Stimulated activated CD4-positive, alpha-beta T cell treated with anti-CD3 and anti-CD28 coated beads, Interleukin-2, amount 100 ng/mL, for 24 hours (primary cell): ENCODE measurements at regions not wholly inside any gene's neighbourhood (a gene's known extent, or its start where the extent isn't known, plus 50 kb on each side); places are given as distances from the start of the nearest gene placed in this dataset.

Experiments used
- DNase-seq, 2 donors: peaks; one replicate each; pipeline ENCODE4 v3.0.0-alpha.2; 2020

DNA sequence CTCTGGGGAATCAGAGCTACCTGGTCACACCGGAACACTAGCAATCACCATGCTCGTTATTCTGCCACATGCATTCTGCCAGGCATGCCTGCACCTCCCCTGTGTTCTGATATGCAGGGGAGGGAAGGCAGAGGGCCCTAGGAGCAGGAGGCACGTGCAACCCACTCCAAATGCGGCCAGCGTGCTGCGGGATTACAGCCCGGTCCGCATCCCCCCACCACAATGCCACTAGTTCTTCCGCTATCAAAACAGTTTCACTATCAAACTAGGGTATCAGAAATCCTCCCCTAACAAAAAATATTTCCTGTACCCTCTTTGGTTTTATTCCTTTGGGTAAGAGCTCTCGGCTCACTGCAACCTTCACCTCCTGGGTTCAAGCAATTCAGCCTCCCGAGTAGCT lies 223.2 kb upstream of the IGF1R start:
- DNase-seq, result no peak

DNA sequence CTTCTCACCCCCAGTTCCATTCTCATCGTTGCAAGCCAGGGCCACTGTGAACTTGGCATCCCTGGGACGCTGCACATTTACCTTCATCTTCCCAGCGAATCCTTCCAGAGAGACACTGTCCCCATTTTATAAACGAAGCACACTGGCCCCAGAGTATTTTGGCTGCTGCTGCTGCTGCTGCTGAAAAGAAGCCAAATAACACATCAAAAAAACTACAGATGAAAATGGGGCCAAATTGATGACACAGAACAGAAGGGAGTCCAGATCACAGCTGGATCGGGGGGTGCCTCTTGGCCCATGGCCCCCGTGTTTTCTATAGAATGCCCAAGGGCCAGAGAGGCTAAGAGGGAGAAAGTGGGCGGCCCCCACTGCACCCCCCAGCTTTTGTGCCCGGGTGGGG lies 221.0 kb upstream of the IGF1R start:
- no peak for DNase-seq

DNA sequence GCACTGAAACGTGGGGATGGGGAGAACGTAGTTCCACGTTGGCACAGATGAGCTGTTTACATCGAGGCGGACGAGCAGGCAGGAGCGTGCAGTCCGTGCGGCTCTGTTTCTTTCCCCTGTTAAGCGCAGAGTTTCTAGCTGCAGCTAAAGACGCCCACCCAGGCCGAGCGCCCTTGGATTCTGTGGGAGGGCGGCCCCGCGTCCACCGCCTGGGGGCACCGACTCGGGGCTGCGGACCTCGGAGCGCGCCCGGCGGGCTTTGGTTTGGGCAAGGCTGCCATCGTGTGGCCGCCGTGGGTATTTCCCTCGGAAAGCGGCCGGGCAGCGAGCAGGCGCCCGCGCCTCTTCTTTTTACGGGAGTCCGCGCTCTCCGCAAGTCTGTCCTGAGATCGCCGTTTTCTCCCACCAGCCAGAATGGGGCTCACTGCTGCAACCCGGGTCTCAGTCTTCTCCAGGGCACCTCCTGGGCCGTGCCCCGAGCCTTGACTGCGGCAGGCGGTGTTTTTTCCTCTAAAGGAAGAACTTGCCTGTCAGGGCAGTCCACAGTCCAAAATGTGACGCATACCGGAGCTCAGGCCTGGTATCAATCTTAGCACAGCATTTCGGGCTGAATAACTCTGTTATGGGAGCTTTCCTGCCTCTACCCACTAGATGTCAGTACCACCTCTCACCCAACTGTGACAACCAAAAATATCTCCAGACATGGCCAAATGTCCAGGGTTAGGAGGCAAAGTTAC lies 219.9 kb upstream of the IGF1R start:
- peak; percentile 72 to 80 for DNase-seq

DNA sequence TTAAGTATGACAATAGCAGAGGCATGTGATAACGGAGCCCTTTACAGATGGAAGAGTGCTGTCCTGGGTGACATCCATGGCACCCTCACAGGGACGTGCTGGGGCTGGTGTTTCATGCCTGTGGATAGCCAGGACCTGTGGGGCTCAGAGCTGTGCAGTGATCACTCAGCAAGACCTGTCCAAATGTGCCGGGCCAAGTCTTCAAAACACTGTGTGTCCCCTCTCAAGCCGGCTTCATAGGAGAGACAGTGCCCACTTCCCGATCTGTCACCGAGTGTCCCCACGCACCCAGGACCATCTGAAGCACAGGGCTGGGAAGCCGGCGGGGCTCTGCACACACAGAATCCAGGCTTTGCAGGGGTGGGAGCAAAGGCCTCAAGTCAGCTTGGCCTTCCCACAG lies 217.2 kb upstream of the IGF1R start:
- no peak for DNase-seq

DNA sequence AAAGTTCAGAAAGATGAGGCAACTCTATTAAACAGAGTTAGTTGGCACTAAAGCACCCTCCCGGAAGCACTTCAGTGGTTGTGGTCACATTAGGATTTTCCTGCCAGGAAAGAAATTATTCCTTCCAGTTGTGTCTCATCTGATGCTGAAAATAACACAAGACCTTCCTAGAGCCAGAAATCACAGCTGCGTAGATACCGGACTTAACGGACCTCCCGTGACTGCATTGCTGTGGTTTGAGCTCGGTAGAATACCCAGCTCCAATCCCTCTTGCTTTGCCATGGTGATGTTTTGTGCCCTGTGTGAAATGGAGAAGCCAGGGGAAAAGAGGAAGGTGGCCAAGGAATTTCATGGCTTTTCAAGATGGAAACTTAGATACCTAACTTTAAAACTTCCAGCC lies 215.0 kb upstream of the IGF1R start:
- no peak for DNase-seq

DNA sequence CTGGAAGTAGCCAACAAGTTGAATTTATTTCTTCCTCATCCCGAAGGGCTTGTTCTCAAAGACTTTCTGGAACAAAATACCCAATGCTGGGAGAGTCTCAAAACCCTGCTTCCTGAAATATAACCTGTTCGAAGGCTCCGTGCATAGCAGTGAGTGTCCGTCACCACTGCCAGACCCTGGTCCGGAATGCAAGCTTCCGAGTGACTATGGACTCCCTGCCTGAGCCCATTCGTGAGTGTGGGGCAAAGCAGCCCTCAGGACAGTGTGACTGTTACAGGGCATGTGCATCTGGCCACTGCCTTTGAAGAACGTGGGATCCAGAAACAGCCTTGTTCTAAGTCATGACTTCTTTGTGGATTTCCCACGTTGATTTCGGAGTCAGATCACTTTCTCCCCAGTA lies 214.5 kb upstream of the IGF1R start:
- DNase-seq, result no peak

DNA sequence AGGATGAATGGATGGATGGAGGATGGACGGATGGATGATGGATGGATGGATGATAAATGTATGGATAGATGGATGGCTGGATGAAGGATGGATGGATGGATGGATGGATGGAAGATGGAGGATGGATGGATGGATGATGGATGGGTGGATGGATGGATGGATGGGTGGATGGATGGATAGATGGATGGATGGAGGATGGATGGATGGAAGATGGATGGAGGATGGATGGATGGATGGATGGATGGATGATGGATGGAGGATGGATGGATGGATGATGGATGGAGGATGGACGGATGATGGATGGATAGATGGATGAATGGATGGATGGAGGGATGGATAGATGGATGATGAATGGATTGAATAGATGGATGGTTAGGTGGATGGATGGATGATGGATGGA lies 210.6 kb upstream of the IGF1R start:
- DNase-seq, result no peak

DNA sequence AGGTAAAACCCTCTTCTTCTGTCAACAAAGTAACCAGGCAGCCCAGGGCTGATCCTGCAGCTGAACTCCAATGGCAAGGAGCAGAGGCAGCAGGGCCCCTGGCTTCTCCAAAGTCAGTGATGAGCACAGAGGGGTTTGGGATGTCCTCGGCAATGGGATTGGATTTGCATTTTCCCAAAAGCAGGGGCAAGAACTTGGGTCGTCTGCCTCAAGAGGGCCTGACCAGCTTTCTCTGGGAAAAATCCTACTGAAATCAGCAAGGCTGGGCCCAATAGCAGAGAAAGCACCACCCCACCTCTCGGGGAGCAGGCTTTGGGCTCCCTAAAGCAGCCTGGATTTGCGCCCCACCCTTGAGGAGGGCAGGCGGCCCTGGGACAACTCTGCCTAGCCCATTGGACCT lies 210.0 kb upstream of the IGF1R start:
- DNase-seq, result no peak

DNA sequence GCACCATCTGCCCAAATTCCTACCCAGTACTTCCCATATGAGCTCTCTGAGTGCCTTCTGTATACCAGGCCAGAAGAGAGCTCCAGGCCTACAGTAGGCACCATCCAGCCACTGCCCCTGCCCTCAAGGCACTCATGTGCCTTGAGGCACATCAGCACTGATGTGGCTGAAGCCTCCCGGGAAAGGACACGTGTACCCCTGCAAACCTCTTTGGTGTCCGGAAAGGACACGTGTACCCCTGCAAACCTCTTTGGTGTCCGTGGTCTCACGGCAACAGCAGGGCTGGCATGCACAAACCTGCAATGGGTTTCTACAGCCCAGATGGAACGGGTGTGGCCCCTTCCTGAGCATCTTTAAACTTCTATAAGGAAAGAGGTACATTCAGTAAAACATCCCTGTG lies 209.4 kb upstream of the IGF1R start:
- no peak for DNase-seq

DNA sequence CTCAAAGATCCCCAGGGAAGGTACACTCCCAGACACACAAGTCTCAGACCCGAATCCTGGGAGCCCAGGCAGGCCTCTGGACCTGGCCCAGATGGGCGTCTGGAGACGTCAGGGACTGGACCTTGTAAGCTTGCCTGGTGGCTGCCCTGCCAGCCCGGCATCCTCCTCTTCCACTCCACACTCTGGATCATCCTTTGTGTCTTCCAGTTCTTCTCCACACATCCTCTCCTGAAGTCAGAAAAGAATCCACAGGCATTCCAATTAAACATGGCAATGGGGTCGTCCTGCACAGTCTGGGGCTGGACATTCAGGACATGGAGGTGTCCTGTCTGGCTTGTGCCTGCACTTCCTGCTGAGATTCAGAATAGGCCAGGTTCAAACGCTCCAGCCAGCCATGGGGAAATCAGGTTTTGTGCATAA lies 208.8 kb upstream of the IGF1R start:
- no peak for DNase-seq

DNA sequence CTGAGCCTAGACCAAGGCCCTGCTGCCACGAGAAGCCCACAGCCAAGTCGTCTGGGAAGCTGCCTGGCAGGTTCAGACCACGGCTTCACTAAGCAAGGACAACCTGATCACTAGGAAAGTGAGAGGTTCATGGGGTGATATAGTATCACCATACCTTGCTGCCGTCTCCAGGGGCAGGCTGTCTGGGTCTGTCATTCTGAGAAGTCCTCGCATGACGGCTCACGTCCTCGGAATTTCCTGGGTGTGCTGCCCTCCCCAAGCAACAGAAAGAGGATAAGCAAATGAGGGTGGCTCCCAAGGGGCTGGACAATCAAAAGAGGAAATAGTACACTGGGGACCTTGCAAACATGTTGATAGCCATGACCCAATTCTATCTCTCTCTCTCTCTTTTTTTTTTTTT lies 207.4 kb upstream of the IGF1R start:
- no peak for DNase-seq

DNA sequence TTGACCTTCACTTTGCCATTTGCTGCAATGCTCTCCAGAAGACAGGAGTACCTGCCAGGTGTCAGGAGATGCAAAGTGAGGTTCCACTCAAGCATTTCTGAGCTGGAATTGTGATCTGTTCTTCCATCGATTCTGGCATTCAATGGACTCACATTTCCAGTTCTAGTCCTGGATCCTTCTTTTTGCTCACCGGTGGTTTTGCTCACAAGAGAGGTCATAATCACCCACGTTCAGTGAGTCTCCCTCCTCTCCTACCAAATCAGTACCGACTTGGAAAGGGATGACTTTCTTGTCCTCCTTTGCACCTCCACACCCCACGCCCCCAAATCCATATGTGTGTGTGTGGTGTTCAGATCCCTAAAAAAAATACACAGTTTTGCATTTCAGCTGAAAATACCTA lies 206.7 kb upstream of the IGF1R start:
- no peak for DNase-seq

DNA sequence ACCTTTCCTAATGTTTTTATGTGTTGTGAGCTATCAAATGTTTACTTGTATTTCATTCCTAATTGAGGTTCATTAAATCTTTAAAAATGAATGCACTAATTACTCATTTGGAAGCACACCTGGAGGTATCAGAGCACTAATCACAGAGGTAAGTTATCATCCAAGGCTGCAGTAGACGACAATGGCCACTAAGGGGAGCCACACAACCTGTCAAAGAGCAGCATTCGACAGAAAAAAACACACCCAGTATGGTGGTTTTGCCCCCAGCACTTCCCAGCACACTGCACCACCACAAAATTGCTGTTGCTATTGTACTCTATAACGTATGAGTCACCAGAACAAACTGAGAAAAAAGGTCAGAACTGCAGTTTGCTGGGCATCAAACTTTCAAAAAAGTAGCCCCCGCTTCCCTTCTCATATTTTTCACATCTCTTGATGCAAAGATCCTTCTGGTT lies 205.9 kb upstream of the IGF1R start:
- DNase-seq, result peak; percentile 47 to 68

DNA sequence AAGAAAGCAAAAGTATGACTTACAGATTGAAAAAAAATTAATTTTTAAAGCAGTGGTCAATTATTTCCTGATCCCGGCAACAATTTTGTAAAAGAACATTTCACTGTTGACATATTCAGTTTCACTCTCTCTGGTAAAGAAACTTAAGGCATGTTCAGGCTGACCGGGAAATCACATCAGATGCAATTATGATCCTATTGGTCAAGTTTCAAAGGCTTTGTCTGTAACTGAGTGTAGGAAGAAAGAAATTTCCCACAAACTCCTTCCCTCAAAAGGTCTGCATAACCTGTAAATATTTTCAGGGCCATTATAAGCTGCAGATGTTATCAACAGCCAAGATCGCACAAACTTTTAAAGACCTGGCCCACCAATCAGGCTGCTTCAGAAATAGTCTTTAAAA lies 205.4 kb upstream of the IGF1R start:
- DNase-seq, result no peak

DNA sequence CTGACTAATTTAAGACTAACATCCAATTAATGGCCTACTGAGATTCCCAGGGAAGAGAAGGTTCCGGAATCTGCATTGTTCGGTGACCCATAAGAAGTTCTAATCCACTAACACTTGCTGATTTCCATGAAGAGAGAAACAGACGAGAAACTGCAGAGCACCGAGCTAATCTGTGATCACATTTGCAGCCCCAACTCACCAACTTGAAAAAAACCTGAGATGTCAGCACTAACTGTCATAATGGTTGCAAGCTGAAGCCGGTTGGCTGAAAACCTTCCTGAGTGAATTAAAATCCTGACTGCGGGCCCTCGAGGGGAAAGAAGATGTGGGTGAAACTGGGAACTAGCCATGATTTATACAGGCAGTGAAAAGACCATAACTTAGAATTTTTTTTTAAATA lies 204.8 kb upstream of the IGF1R start:
- no peak for DNase-seq

DNA sequence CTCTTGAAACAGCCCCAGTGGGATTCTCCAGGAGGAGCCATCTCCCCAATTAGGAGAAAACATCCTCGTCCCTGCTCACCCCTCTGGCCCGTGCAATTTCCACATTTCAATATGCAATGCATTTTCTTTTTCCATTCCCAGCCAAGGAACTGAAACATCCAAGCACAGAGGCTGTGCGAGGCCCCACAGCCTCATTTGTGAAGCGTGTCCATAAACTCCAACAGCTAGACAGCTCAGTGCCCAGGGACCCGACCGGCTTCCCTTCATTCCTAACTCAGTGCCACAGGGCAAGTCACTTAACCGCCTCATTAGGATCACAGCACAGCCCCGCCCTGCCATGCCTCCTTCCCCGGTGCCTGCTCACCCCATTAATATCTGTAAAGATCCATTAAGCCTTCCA lies 204.2 kb upstream of the IGF1R start:
- no peak for DNase-seq

DNA sequence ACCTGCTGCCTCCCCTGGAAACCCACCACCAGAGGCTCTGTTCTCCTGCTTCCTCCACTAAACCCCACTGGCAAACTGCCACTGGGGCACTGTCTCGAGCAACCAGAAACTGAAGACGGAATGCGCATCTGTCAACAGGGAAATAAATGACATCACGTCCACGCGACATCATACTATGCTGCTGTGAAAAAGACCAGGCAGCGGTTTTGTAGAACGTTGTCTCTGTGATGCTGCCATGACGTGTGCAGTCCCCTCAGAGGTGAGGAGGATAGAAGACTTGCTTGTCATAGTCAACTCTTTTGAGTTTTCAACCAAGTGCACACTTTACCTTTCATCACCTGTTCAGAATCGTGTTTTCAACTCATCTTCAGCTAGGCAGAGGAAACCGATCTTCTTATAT lies 203.0 kb upstream of the IGF1R start:
- no peak for DNase-seq

DNA sequence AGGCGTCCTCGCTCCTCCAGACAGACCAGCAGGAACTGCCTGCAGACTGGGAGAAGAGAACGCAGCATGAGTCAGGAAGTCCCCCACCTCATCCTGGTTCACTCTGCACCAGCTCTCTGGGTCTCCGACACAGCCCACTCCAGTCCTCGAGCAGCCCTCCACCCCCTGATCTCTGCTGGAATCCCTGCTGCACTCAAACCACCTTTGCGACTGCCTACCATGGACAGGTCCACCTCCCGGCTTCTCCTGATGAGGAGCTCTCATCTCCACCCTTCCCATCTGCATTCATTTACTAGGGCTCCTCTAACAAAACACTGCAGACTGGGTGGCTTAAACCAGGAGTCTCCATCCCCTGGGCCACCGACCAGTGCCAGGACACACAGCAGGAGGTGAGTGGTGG lies 202.3 kb upstream of the IGF1R start:
- no peak for DNase-seq

DNA sequence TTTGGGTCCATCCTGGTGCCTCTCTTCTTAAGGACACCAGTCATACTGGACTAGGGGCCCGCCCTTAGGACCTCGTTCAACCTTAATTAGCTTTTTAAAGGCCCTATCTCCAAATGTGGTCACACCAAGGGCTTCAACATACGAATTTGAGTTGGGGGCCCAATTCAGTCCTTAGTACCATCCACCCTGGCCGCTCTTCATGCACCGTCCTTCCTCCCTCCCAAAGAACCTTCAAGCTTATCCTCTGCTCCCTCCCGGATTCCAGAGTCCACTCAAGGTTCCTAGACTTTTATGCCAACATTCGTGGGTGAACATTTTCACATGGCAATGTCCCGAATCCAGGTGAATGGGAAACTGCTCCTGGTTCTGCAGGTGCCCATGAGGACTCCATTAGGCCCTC lies 201.3 kb upstream of the IGF1R start:
- no peak for DNase-seq

DNA sequence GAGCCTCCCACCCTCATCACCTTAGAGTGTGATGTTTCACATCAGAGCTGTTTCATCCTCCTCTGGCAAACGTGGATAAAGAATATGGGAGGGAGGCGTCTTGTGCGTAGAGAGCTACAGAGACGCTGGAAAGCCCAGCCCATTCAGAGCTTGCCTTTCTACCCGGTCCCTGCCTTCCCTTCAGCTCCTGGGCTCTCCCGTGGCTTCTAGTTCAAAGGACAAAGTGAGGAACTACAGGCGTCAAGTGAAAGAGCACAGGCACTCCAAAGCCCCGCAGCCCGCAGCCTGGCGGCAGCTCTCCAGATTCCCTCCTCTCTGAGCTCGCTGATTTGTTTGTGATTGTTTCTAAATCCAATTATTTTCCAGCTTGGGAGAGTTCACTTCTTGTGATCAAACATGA lies 197.1 kb upstream of the IGF1R start:
- no peak for DNase-seq

DNA sequence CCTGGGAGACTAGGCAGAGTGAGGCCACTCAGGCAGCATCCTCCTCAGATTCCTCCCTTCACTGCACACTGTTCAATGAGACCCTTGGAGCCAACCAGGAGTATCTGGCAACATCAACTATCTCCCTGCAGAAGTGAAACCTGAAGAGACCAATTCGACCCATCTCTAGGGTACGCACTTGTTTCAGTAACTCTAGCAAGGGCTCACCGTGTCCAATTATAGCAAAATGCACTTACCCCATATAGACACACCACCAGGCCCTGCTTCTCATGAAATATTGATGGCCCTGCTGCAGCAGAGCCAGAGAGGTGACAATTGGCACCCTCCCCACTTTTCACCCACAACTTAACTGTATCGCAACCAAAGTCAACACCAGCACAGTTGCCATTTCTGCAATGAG lies 196.1 kb upstream of the IGF1R start:
- DNase-seq, result no peak

DNA sequence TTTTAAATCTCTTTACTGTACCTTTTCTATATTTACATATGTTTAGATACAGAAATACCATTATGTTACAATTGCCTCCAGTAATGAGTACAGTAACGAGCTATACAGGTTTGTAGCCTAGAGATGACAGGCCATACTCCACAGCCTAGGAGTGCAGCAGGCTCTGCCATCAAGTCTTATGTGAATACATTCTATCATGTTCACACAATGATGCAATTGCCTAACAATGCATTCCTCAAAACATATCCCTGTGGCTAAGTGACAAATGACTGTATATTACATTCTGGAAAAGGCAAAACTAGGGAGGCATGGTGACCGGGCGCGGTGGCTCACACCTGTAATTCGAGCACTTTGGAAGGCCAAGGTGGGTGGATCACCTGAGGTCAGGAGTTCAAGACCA lies 192.4 kb upstream of the IGF1R start:
- DNase-seq, result no peak

DNA sequence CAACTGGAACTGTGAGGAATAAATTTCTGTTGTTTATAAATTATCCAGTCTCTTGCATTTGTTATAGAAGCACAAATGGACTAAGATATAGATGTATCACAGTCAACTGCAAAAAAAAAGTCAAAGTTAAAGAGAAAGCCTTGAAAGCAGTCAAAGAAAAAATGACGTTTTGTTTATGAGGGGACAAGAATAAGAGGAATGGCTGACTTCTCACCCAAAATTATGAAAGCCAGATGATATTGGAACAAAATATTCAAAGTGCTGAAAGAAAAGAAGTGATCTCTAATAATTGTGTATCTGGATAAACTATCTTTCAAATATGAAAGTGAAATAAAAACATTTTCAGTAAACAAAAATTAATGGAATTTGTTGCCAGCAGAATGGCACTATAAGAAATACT lies 171.8 kb upstream of the IGF1R start:
- no peak for DNase-seq

DNA sequence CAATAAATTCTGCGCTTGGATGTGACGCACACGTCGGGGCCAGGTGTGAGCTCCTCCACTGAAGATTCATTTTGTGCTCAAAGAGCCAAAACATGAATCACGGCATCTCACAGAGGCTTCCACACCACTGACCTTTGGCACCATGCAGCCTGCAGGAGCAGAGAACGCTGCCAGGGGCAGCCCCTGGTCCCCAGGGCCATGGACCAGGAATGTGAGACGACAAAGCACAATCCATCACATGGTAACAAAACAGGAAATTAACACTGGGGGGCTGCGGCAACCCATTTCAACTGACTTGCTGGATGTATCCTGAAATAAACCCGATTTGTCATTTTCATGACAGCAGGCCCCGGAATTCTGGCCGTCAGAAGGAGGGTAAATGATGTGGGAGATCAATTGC lies 167.5 kb upstream of the IGF1R start:
- DNase-seq, result no peak

DNA sequence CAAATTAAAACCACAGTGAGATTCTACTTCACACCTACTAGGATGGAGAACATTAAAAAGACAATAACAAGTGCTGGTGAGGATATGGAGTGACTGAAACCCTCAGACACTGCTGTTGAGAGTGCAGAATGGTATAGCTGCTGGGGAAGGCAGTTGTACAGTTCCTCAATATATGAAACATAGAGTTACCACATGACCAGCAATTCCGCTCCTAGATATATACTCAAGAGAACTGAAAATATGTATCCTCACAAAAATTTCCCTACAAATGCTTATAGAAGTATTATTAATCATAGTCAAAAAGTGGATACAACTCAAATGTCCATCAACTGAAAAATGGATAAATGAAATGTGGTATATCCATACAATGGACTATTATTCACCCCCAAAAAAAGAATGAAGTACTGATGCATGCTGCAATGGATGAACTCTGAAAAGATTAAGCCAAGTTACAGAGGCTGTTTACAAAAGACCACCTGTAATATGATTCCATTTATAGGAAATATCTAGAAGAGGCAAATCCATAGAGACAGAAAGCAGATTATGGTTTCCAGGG lies 164.7 kb upstream of the IGF1R start:
- DNase-seq, result no peak
